Keratinocyte (primary cell): ENCODE measurements at regions not wholly inside any gene's neighbourhood (a gene's known extent, or its start where the extent isn't known, plus 50 kb on each side); places are given as distances from the start of the nearest gene placed in this dataset.
"Not testable (repeated sequence)": the region's sequence is repeated elsewhere in the genome, so short reads cannot be mapped to it uniquely, and the experiment has no call there.

Experiments used
- DNase-seq: peaks from one replicate; pipeline ENCODE4 v3.0.0-alpha.2; 2011; ENCODE audit warnings: low read depth, missing footprints, low spot score
- FAIRE-seq: peaks from 2 replicates; lab custom pipeline; 2011; peaks lifted over from hg19 to GRCh38; lab: Jason Lieb, UNC
- H2AFZ ChIP-seq: 2 replicates; pipeline ENCODE4 v1.6.0; 2012; ENCODE audit warnings: low read length, control low read depth, inconsistent platforms; ENCODE audit not compliant: control insufficient read depth
- H3K27ac ChIP-seq: 2 replicates; pipeline ENCODE4 v1.5.1; 2011; ENCODE audit warnings: low read length; ENCODE audit not compliant: control insufficient read depth, insufficient read depth
- H3K27me3 ChIP-seq: 3 replicates; pipeline ENCODE4 v1.6.0; 2011; ENCODE audit warnings: low read length; ENCODE audit not compliant: control insufficient read depth, insufficient read depth; ENCODE audit errors: extremely low read depth
- H3K36me3 ChIP-seq, 2 experiments: 2 replicates in 1 of 2; 3 replicates in 1 of 2; pipeline ENCODE4 v1.5.1; 2011; ENCODE audit warnings: low read length in 2 of 2, mild to moderate bottlenecking in 1 of 2; ENCODE audit not compliant: control insufficient read depth in 2 of 2, insufficient read depth in 2 of 2; ENCODE audit errors: extremely low read depth in 1 of 2
- H3K4me1 ChIP-seq: 3 replicates; pipeline ENCODE4 v1.5.1; 2011; ENCODE audit warnings: low read length; ENCODE audit not compliant: control insufficient read depth, insufficient read depth; ENCODE audit errors: extremely low read depth
- H3K4me2 ChIP-seq: 3 replicates; pipeline ENCODE4 v1.6.0; 2011; ENCODE audit warnings: low read depth, low read length; ENCODE audit not compliant: control insufficient read depth, insufficient read depth; ENCODE audit errors: extremely low read depth
- H3K4me3 ChIP-seq, 3 experiments: fragments of 200-600 bp in 1 of 3; sonication (generic) in 1 of 3; 2 replicates in 2 of 3; 3 replicates in 1 of 3; pipeline ENCODE4 v1.5.1; 2011 to 2016; ENCODE audit warnings: low read length in 3 of 3, mild to moderate bottlenecking in 3 of 3, control low read depth in 2 of 3, inconsistent platforms in 1 of 3, low read depth in 1 of 3, mixed read lengths in 1 of 3, mixed run types in 1 of 3, moderate library complexity in 1 of 3; ENCODE audit not compliant: control insufficient read depth in 2 of 3, insufficient read depth in 2 of 3; ENCODE audit errors: extremely low read depth in 1 of 3
- H3K79me2 ChIP-seq: 2 replicates; pipeline ENCODE4 v1.6.0; 2012; ENCODE audit warnings: low read length; ENCODE audit not compliant: control insufficient read depth, insufficient read depth
- H3K9ac ChIP-seq: 3 replicates; pipeline ENCODE4 v1.6.0; 2011; ENCODE audit warnings: low read length; ENCODE audit not compliant: control insufficient read depth, insufficient read depth; ENCODE audit errors: extremely low read depth
- H3K9me1 ChIP-seq: 3 replicates; pipeline ENCODE4 v1.6.0; 2011; ENCODE audit warnings: low read length; ENCODE audit not compliant: control insufficient read depth, insufficient read depth; ENCODE audit errors: extremely low read depth
- H3K9me3 ChIP-seq: 2 replicates; pipeline ENCODE4 v1.5.1; 2012; ENCODE audit warnings: low read depth, low read length; ENCODE audit not compliant: control insufficient read depth
- H4K20me1 ChIP-seq: 3 replicates; pipeline ENCODE4 v1.6.0; 2011; ENCODE audit warnings: low read length; ENCODE audit not compliant: control insufficient read depth, insufficient read depth; ENCODE audit errors: extremely low read depth
- EZH2 ChIP-seq: IDR thresholded peaks from one replicate; pipeline ENCODE4 v1.6.1; 2012; ENCODE audit warnings: inconsistent platforms, mild to moderate bottlenecking, low read length, moderate library complexity
- dilution Hi-C: fragments of 300-500 bp; cut with MboI; formaldehyde crosslinking; loops from one replicate; pipeline ENCODE4 v1.7.0; 2020; ENCODE audit warnings: low sequenced_read_pairs; ENCODE audit not compliant: extremely low pct_ligation_motif_present
- TF ChIP-seq, protein P1 (sequence below), 3 experiments: IDR thresholded peaks in 1 of 3; conservative IDR thresholded peaks in 1 of 3; optimal IDR thresholded peaks in 1 of 3; 2 replicates in 2 of 3; 3 replicates in 1 of 3; pipeline versions ENCODE3 to v1.5.1; 2011; ENCODE audit warnings: low read length in 3 of 3, mild to moderate bottlenecking in 3 of 3, moderate library complexity in 2 of 3, control low read depth in 1 of 3, inconsistent platforms in 1 of 3; ENCODE audit not compliant: insufficient read depth in 2 of 3; ENCODE audit errors: extremely low read depth in 1 of 3

DNA sequence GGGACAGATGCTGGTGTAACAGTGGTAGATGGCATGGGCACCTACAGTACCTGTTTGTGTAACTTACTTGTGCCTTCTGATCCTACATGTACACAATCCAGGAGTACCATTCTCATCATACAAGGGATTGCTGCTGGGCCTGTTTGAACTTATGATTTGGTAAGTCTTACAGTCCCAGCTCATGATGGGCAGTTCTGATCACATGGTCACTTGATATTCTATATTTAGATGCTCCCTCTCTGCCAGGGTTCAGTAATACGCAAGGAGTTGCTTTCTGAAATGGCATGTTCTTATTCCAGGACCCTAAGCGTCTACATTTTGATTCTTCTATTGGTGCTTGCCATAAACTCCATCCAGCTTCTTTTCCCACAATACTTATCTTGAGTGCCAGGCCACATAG is 54.4 kb upstream of the ATP6AP2 start:
- Histone ChIP-seq H3K27me3 (peaks cover 14% of the 10 kb centered on the region), H2AFZ (no peak overlapping the region), H3K4me1 (no peaks in the 10 kb centered on the region), H3K9me3 (no peaks in the 10 kb centered on the region), H3K4me3 (no peak overlapping the region), H3K36me3 (no peaks in the 10 kb centered on the region), H3K79me2 (no peaks in the 10 kb centered on the region), H4K20me1 (no peaks in the 10 kb centered on the region), H3K9me1 (no peaks in the 10 kb centered on the region), H3K4me2 (no peak overlapping the region), H3K27ac (no peak overlapping the region), H3K9ac (no peak overlapping the region)
- no peak for DNase-seq
- no peak for TF ChIP-seq EZH2
- TF ChIP-seq, protein P1, sequence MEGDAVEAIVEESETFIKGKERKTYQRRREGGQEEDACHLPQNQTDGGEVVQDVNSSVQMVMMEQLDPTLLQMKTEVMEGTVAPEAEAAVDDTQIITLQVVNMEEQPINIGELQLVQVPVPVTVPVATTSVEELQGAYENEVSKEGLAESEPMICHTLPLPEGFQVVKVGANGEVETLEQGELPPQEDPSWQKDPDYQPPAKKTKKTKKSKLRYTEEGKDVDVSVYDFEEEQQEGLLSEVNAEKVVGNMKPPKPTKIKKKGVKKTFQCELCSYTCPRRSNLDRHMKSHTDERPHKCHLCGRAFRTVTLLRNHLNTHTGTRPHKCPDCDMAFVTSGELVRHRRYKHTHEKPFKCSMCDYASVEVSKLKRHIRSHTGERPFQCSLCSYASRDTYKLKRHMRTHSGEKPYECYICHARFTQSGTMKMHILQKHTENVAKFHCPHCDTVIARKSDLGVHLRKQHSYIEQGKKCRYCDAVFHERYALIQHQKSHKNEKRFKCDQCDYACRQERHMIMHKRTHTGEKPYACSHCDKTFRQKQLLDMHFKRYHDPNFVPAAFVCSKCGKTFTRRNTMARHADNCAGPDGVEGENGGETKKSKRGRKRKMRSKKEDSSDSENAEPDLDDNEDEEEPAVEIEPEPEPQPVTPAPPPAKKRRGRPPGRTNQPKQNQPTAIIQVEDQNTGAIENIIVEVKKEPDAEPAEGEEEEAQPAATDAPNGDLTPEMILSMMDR (optimal IDR thresholded peaks at IDR 0.05 in 1 of 3, IDR thresholded peaks at IDR 0.05 in 1 of 3, conservative IDR thresholded peaks at IDR 0.05 in 1 of 3; ENCODE audit: extremely low read depth in 1 of 3, insufficient read depth in 2 of 3, low read length in 3 of 3): no peak
- FAIRE-seq: no peak
- dilution Hi-C loops: no loop called here

DNA sequence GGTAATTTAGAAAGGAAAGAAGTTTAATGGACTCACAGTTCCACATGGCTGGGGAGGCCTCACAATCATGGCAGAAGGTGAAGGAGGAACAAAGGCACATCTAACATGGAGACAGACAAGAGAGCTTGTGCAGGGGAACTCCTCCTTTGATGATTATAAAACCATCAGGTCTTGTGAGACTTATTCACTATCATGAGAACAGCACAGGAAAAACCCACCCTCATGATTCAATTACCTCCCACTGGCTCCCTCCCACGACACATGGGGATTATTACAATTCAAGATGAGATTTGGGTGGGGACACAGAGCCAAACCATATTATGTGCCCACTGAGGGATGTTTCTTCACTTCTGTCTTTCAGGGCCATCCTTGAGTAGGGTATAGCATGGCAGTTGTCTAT is 54.9 kb upstream of the ATP6AP2 start:
- dilution Hi-C loops, FAIRE-seq, H3K36me3 ChIP-seq, H3K9ac ChIP-seq, H3K4me2 ChIP-seq, H4K20me1 ChIP-seq, H3K27ac ChIP-seq, H3K79me2 ChIP-seq, DNase-seq, H3K4me1 ChIP-seq, H3K9me3 ChIP-seq, H2AFZ ChIP-seq, H3K4me3 ChIP-seq, H3K9me1 ChIP-seq: not testable (repeated sequence)
- peaks cover 14% of the 10 kb centered on the region for H3K27me3 ChIP-seq

- no peaks in the 10 kb centered on the region for H4K20me1 ChIP-seq
- TF ChIP-seq, protein P1 (optimal IDR thresholded peaks at IDR 0.05 in 1 of 3, IDR thresholded peaks at IDR 0.05 in 1 of 3, conservative IDR thresholded peaks at IDR 0.05 in 1 of 3; ENCODE audit: extremely low read depth in 1 of 3, insufficient read depth in 2 of 3, low read length in 3 of 3): peak in 1 of 3 experiments; percentile 30
- no peak for TF ChIP-seq EZH2
- FAIRE-seq: no peak
- H3K36me3 ChIP-seq: no peaks in the 10 kb centered on the region
- dilution Hi-C loops: no loop called here
- no peaks in the 10 kb centered on the region for H3K9me3 ChIP-seq
- no peak for DNase-seq
- H3K9me1 ChIP-seq: no peaks in the 10 kb centered on the region
- H3K4me1 ChIP-seq: no peaks in the 10 kb centered on the region
- H3K9ac ChIP-seq: no peak overlapping the region
- H3K4me2 ChIP-seq: no peak overlapping the region
- H3K27me3 ChIP-seq: peaks cover 14% of the 10 kb centered on the region
- H2AFZ ChIP-seq: no peak overlapping the region
- no peak overlapping the region for H3K27ac ChIP-seq
- no peaks in the 10 kb centered on the region for H3K79me2 ChIP-seq
- no peak overlapping the region for H3K4me3 ChIP-seq
These were observed 56.3 kb upstream of the ATP6AP2 start for GRCh38 chrX:40524423-40524822.
